Astrocyte (in vitro differentiated cells and primary cell): ENCODE measurements at regions not wholly inside any gene's neighbourhood (a gene's known extent, or its start where the extent isn't known, plus 50 kb on each side); places are given as distances from the start of the nearest gene placed in this dataset.

ENCODE experiments used
- EZH2 ChIP-seq: IDR thresholded peaks from 2 replicates; pipeline ENCODE4 v1.6.1; 2012; ENCODE audit warnings: mild to moderate bottlenecking, low read length, inconsistent platforms; ENCODE audit not compliant: insufficient read depth
- TF ChIP-seq, protein P1 (sequence below): IDR thresholded peaks from 2 replicates; pipeline ENCODE4 v1.5.1; 2011; ENCODE audit warnings: low read depth, mild to moderate bottlenecking, inconsistent platforms, low read length, moderate library complexity; ENCODE audit not compliant: insufficient read depth

DNA sequence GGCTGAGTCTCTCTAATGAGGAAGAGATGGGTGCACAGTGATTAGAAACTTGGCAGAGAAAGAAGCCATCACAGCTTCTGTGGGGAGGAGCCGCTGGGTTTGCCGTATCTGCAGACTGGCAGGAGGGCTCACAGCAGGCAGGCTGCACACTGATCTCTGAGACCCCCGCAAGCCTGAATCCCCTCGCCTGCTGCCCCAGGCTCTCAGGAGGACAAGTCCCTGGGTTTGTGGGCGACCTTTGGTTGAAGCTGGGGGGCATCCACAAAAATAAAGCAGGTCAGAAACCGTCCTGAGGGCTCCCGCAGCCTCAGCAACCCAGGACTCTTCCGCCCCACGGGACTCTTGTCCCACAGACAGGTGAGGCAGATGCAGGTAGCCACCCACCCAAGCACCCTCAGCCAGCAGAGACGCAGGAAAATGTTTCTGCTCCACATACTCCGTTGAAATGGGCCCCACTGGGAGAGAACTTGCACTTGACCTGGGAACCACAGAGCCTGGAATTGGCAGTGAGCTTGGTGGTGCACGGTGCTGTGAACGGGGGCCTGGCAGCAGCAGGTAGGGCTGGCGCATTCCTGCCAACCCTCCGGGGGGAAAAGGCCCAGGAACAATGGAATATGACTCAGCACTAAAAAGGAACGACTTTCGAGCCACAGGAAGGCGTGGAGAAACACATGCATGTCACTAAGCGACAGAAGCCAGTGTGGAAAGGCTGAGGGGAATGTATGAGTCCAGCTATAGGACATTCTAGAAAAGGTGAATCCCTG is 89.9 kb downstream of the YTHDF1 start:
- TF ChIP-seq EZH2: no peak
- TF ChIP-seq, protein P1, sequence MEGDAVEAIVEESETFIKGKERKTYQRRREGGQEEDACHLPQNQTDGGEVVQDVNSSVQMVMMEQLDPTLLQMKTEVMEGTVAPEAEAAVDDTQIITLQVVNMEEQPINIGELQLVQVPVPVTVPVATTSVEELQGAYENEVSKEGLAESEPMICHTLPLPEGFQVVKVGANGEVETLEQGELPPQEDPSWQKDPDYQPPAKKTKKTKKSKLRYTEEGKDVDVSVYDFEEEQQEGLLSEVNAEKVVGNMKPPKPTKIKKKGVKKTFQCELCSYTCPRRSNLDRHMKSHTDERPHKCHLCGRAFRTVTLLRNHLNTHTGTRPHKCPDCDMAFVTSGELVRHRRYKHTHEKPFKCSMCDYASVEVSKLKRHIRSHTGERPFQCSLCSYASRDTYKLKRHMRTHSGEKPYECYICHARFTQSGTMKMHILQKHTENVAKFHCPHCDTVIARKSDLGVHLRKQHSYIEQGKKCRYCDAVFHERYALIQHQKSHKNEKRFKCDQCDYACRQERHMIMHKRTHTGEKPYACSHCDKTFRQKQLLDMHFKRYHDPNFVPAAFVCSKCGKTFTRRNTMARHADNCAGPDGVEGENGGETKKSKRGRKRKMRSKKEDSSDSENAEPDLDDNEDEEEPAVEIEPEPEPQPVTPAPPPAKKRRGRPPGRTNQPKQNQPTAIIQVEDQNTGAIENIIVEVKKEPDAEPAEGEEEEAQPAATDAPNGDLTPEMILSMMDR: no peak
